Fibroblast of lung (primary cell): ENCODE measurements at regions not wholly inside any gene's neighbourhood (a gene's known extent, or its start where the extent isn't known, plus 50 kb on each side); places are given as distances from the start of the nearest gene placed in this dataset.

Experiments
- DNase-seq, 2 donors: peaks; one replicate each; pipeline versions ENCODE4 v3.0.0 to v3.0.0-alpha.2; 2010; ENCODE audit warnings: low read depth in 2 of 2
- H2AFZ ChIP-seq: 2 replicates; pipeline ENCODE4 v1.5.1; 2012; ENCODE audit warnings: low read length, control low read depth, inconsistent platforms
- H3K27ac ChIP-seq: 2 replicates; pipeline ENCODE4 v1.5.1; 2011; ENCODE audit warnings: low read length, control low read depth; ENCODE audit not compliant: insufficient read depth
- H3K27me3 ChIP-seq: 2 replicates; pipeline ENCODE4 v1.5.1; 2011; ENCODE audit warnings: mild to moderate bottlenecking, low read length; ENCODE audit not compliant: control insufficient read depth, insufficient read depth
- H3K36me3 ChIP-seq: 2 replicates; pipeline ENCODE4 v1.5.1; 2011; ENCODE audit warnings: low read length; ENCODE audit not compliant: control insufficient read depth, insufficient read depth
- H3K4me1 ChIP-seq: 2 replicates; pipeline ENCODE4 v1.5.1; 2011; ENCODE audit warnings: low read length; ENCODE audit not compliant: control insufficient read depth, insufficient read depth; ENCODE audit errors: extremely low read depth
- H3K4me2 ChIP-seq: 2 replicates; pipeline ENCODE4 v1.5.1; 2011; ENCODE audit warnings: low read length, control low read depth; ENCODE audit not compliant: insufficient read depth; ENCODE audit errors: extremely low read depth
- H3K4me3 ChIP-seq, 4 experiments: fragments of 200-600 bp in 1 of 4; sonication (generic) in 1 of 4; replicated peaks in 1 of 4; 2 replicates each; pipeline ENCODE4 v1.5.1; 2011 to 2016; ENCODE audit warnings: low read length in 4 of 4, low read depth in 3 of 4, mild to moderate bottlenecking in 3 of 4, control low read depth in 2 of 4, inconsistent platforms in 1 of 4, mixed read lengths in 1 of 4; ENCODE audit not compliant: insufficient read depth in 1 of 4; ENCODE audit errors: control extremely low read depth in 1 of 4
- H3K79me2 ChIP-seq: 2 replicates; pipeline ENCODE4 v1.5.1; 2012; ENCODE audit warnings: mild to moderate bottlenecking, low read length, inconsistent platforms; ENCODE audit not compliant: control insufficient read depth, insufficient read depth
- H3K9ac ChIP-seq: 2 replicates; pipeline ENCODE4 v1.5.1; 2011; ENCODE audit warnings: mild to moderate bottlenecking, low read length, control low read depth; ENCODE audit not compliant: insufficient read depth
- H3K9me3 ChIP-seq: 2 replicates; pipeline ENCODE4 v1.5.1; 2012; ENCODE audit warnings: low read depth, low read length; ENCODE audit not compliant: control insufficient read depth, insufficient read depth
- H4K20me1 ChIP-seq: 2 replicates; pipeline ENCODE4 v1.5.1; 2011; ENCODE audit warnings: low read length; ENCODE audit not compliant: control insufficient read depth, insufficient read depth; ENCODE audit errors: extremely low read depth
- CTCF ChIP-seq, 2 donors: IDR thresholded peaks in 1 of 2; conservative IDR thresholded peaks in 1 of 2; 1 replicate in 1 of 2; 2 replicates in 1 of 2; pipeline ENCODE4 v1.5.1; 2011 to 2012; ENCODE audit warnings: low read length in 2 of 2, control low read depth in 1 of 2, inconsistent platforms in 1 of 2, low read depth in 1 of 2, mild to moderate bottlenecking in 1 of 2
- EZH2 ChIP-seq: IDR thresholded peaks from 2 replicates; pipeline ENCODE4 v1.5.1; 2012; ENCODE audit warnings: low read length, control low read depth, mild to moderate bottlenecking; ENCODE audit errors: missing control alignments

DNA sequence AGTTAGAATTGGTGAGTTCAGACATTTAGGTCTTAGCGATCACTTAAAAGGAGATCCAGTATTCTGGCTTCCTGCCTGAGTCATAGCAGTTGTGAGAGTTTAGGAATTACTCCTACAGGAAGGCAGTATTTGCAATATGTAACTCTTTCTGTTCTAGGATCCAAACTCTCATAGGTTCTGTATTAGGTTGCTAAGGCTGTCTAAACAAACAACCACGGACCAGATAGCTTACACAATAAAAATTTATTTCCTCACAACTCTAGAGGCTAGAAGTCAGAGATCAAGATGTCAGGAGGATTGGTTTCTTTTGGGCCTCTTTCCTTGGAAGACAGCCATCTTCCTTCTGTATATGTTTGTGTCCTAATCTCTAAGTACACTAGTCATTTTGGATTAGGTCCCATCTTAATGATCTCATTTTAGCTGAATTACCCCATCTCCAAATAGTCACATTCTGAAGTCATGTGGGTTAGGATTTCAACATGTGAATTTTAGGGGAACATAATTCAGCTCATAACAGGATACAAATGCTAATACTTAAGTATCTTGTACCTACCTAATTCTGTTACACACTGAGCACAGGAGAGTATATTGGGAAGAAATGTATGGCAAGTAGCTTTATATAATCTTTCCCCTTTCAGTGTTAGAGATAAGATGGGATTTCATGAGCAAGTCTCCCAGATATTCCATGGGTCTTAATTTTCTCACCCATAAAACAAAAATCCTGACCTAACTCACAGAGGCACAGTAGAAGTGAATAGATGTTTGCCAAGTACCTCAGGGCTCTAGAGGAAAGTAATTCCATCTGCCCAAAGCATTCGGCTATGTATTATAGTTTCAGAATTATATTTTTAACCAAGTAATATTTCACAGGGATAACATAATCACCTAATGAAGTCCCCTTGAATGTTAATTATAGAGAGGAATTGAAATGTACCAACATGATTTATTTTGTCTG, 144.4 kb downstream of the PTBP2 start:
- peak overlapping the region; percentile 89 for H3K27ac ChIP-seq
- H4K20me1 ChIP-seq, result no peaks in the 10 kb centered on the region
- no peaks in the 10 kb centered on the region for H3K4me1 ChIP-seq
- no peaks in the 10 kb centered on the region for H3K9me3 ChIP-seq
- H2AFZ ChIP-seq, result no peak overlapping the region
- peak; percentile 95 to 100 for DNase-seq
- TF ChIP-seq EZH2 (no peak), CTCF (conservative IDR thresholded peaks at IDR 0.05 in 1 of 2, IDR thresholded peaks at IDR 0.05 in 1 of 2; ENCODE audit: low read depth in 1 of 2, low read length in 2 of 2) (no peak)
- no peaks in the 10 kb centered on the region for H3K27me3 ChIP-seq
- peak overlapping the region; percentile 42 for H3K4me2 ChIP-seq
- peak overlapping the region; percentile 4 for H3K9ac ChIP-seq
- H3K36me3 ChIP-seq, result no peaks in the 10 kb centered on the region
- H3K79me2 ChIP-seq, result no peaks in the 10 kb centered on the region
- no peak overlapping the region for H3K4me3 ChIP-seq

DNA sequence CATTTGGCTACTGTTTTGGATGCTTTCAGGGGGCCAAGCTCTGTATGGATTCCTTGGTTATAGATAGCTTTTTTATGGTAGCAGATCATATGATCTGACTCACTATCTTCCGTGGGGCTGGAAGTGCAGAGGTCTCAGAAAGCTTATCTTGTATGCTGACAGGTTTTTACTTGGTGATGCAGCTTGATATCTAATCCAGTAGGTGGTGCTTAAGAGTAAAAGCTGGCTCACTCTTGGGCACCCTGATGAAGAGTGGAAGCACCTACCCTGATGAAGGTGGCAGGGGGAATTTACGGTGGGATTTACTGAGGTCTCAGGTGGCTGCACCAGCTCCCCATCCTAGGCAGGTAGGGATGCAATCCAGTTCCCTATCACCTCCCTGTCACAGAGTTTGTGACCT, 151.2 kb downstream of the PTBP2 start:
- no peak overlapping the region for H3K27ac ChIP-seq
- no peak overlapping the region for H3K4me3 ChIP-seq
- no peak overlapping the region for H2AFZ ChIP-seq
- no peak overlapping the region for H3K4me2 ChIP-seq
- DNase-seq, result no peak
- H4K20me1 ChIP-seq, result no peaks in the 10 kb centered on the region
- no peaks in the 10 kb centered on the region for H3K79me2 ChIP-seq
- no peaks in the 10 kb centered on the region for H3K27me3 ChIP-seq
- H3K9ac ChIP-seq, result no peak overlapping the region
- no peak for TF ChIP-seq EZH2
- no peak for TF ChIP-seq CTCF (conservative IDR thresholded peaks at IDR 0.05 in 1 of 2, IDR thresholded peaks at IDR 0.05 in 1 of 2; ENCODE audit: low read depth in 1 of 2, low read length in 2 of 2)
- H3K36me3 ChIP-seq, result no peaks in the 10 kb centered on the region
- no peaks in the 10 kb centered on the region for H3K9me3 ChIP-seq
- no peaks in the 10 kb centered on the region for H3K4me1 ChIP-seq

DNA sequence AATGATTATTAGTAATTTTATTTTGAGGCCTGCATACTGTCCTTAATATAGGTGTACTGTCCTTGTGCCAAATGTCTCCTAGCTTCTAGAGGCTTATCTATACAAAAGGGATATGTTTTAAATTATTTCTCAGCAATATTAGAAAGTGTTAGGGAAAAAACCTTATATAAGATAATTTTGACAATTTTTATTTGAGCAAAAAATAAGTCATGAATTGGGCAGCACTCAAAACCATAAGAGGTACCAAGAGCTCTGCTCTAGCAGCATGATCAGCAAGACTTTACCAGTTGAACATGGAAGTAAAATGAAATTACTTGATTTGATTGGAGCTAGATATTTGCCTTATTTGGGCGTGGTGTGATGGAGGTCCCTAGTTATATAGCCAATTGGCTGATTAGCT, 157.1 kb downstream of the PTBP2 start:
- no peak for TF ChIP-seq EZH2
- no peak for TF ChIP-seq CTCF (conservative IDR thresholded peaks at IDR 0.05 in 1 of 2, IDR thresholded peaks at IDR 0.05 in 1 of 2; ENCODE audit: low read depth in 1 of 2, low read length in 2 of 2)
- Histone ChIP-seq H3K27me3 (no peaks in the 10 kb centered on the region), H2AFZ (no peak overlapping the region)

More for the DNA sequence above, 157.1 kb downstream of the PTBP2 start:
- no peak for DNase-seq
- Histone ChIP-seq H3K79me2 (no peaks in the 10 kb centered on the region), H4K20me1 (no peaks in the 10 kb centered on the region), H3K27ac (no peak overlapping the region), H3K36me3 (no peaks in the 10 kb centered on the region), H3K4me1 (no peaks in the 10 kb centered on the region), H3K9me3 (no peaks in the 10 kb centered on the region), H3K9ac (no peak overlapping the region), H3K4me3 (no peak overlapping the region), H3K4me2 (no peak overlapping the region)
